GM12892 (cell line): ENCODE measurements at regions not wholly inside any gene's neighbourhood (a gene's known extent, or its start where the extent isn't known, plus 50 kb on each side); places are given as distances from the start of the nearest gene placed in this dataset.

Source experiments
- POLR2A ChIP-seq: IDR thresholded peaks from 2 replicates; pipeline ENCODE4 v1.6.1; 2011; ENCODE audit warnings: low read depth, low read length, control low read depth
- POLR2AphosphoS5 ChIP-seq: IDR thresholded peaks from 2 replicates; pipeline ENCODE4 v1.6.1; 2011; ENCODE audit warnings: low read depth, low read length, control low read depth
- TAF1 ChIP-seq: IDR thresholded peaks from 2 replicates; pipeline ENCODE4 v1.6.1; 2011; ENCODE audit warnings: low read depth, mild to moderate bottlenecking, control low read depth, low read length, borderline replicate concordance

DNA sequence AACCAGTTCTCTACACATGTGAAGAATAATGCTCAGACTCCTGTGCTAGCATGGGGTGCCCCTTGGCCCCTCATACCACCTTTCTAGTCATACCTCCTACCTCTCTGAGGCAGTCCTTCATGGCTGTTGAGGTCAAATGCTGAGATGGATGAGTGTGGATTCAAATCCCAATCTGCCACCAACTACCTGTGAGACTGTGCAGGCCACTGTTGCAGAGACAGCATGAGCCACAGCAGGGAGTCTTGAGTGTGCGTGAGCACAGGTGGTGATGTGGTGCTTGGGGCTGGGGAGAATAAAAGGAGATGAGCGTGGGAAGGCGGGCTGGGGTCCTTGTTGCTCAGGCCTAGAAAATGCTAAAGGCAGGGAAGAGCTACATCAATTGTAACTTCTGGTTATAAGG is 218.0 kb upstream of the E2F8 start:
- TF ChIP-seq POLR2A (no peak), POLR2AphosphoS5 (no peak), TAF1 (no peak)
